ENCODE measurements at regions not wholly inside any gene's neighbourhood (a gene's known extent, or its start where the extent isn't known, plus 50 kb on each side); places are given as distances from the start of the nearest gene placed in this dataset.

DNA sequence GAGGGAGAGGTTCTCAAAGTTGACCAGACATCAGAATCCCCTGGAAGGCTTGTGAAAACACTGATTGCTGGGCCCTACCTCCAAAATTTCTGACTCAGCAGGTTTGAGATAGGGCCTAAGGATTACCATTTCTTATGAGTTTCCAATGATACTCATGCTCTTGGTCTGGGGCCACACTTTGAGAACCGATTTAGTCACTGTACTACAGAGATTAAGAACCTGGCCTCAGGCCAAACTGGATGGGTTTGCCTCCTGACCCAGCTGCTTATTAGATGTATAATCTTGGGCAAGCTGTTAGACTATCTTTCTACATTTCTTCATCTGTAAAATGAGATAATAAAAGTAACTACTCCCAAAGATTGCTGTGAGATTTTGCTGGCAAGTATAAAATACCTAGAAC, 77.1 kb upstream of the SCIN start:
- no peak overlapping the region for H3K4me3 ChIP-seq (ENCODE audit: low read depth, low read length)
- TF ChIP-seq, protein P1, sequence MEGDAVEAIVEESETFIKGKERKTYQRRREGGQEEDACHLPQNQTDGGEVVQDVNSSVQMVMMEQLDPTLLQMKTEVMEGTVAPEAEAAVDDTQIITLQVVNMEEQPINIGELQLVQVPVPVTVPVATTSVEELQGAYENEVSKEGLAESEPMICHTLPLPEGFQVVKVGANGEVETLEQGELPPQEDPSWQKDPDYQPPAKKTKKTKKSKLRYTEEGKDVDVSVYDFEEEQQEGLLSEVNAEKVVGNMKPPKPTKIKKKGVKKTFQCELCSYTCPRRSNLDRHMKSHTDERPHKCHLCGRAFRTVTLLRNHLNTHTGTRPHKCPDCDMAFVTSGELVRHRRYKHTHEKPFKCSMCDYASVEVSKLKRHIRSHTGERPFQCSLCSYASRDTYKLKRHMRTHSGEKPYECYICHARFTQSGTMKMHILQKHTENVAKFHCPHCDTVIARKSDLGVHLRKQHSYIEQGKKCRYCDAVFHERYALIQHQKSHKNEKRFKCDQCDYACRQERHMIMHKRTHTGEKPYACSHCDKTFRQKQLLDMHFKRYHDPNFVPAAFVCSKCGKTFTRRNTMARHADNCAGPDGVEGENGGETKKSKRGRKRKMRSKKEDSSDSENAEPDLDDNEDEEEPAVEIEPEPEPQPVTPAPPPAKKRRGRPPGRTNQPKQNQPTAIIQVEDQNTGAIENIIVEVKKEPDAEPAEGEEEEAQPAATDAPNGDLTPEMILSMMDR (IDR thresholded peaks at IDR 0.05; ENCODE audit: control insufficient read depth, extremely low read depth, insufficient read depth): no peak
- DNase-seq (ENCODE audit: low read depth): no peak

DNA sequence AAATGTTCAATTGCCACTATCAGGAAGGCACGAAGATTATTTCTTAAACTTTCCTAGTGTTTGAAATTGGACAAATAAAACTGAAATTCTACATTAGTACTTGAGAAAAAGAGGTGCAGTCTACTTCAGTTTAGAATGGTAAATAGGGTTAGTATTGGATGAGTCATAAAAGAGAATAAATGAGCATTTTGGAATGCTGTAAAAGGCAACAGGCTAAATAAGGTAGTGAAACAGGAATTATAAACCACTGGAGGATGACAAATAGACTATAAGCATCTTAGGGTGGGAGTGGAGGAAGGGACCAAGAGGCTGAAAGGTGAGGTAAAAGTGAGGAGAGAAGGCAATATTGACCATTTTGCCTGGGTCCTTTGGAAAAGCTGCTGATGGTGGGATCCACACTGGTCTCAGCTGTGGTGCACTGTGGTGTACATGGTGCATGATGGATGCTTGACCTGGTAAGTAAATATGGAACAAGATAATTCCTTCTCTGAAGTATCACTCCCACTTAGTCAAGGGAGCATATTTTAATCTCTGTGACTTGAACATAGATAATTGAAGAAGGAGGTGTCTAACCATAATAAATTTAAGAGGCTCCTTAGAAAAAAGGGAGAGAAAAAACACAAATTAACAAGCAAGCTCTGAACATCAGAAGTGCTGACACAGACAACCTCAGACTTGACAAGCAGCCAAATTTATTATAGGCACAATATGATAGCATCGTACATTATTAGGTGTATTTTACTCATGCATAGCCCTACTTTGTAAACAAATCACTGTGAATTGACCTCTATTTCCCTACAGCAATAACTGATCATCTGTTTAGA, 76.4 kb upstream of the SCIN start:
- H3K4me3 ChIP-seq (ENCODE audit: low read depth, low read length): no peak overlapping the region
- DNase-seq (ENCODE audit: low read depth): peak; percentile 14
- TF ChIP-seq, protein P1 (IDR thresholded peaks at IDR 0.05; ENCODE audit: control insufficient read depth, extremely low read depth, insufficient read depth): no peak

DNA sequence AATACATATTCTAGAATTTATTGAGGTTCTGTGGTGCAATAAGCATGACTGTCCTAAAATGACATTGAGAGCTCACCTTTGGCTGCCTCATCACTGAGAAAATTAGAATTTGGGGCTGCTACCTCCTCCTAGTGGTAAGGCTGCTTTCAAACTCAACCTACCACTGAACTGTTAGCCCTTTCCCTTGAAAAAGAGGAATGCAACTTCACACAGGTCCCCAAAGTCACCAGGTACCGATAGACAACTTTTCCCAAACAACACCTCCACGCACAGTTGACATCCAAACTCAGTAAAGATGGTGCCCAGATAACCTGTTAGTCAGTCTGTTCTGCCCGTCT, 75.9 kb upstream of the SCIN start:
- TF ChIP-seq, protein P1 (IDR thresholded peaks at IDR 0.05; ENCODE audit: control insufficient read depth, extremely low read depth, insufficient read depth): 0 out of 2 replicates have a peak, but pooled peaks have one; percentile 14
- H3K4me3 ChIP-seq (ENCODE audit: low read depth, low read length): no peak overlapping the region
- DNase-seq (ENCODE audit: low read depth): no peak

DNA sequence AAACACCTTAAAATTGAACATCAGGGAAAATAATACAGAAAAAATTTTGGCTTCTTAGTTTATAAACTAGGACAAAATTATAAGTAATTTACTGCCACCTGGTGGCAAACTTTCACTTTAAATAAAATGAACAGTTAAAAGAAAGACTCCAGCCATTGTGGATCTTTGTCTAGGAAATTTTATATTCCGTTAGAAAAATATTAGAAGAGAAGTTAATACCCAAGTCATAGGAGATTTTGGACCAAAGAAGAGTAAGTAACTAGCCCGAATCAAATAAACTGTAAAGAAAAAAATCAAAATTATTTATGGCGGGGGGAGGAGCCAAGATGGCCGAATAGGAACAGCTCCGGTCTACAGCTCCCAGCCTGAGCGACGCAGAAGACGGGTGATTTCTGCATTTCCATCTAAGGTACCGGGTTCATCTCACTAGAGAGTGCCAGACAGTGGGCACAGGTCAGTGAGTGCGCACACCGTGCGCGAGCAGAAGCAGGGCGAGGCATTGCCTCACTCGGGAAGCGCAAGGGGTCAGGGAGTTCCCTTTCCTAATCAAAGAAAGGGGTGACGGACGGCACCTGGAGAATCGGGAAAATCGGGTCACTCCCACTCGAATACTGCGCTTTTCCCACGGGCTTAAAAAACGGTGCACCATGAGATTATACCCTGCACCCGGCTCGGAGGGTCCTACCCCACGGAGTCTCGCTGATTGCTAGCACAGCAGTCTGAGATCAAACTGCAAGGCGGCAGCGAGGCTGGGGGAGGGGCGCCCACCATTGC, 73.4 kb upstream of the SCIN start:
- DNase-seq (ENCODE audit: low read depth): peak; percentile 30
- H3K4me3 ChIP-seq (ENCODE audit: low read depth, low read length): peak overlapping the region; percentile 56
- TF ChIP-seq, protein P1 (IDR thresholded peaks at IDR 0.05; ENCODE audit: control insufficient read depth, extremely low read depth, insufficient read depth): peak; percentile 30

DNA sequence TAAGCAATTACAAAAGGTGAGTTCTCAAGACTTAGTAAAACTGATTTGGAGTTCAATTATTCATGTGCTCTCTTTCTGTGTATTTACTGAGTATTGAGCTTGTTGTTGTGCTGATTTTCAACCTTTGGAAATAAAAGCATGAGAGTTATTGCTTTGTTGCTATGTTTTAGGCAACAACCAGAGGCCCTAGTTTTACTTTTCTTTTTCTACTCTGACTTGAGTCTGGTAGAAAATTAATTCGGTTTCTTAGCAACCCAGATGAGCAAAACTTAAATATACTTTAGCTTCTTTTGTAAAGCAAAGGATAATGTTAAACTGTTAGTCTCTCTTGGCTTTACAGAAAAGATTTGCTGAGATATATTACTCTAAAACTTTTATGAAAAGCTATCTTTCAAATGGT, 66.4 kb upstream of the SCIN start:
- H3K4me3 ChIP-seq (ENCODE audit: low read depth, low read length): no peak overlapping the region
- TF ChIP-seq, protein P1 (IDR thresholded peaks at IDR 0.05; ENCODE audit: control insufficient read depth, extremely low read depth, insufficient read depth): no peak
- no peak for DNase-seq (ENCODE audit: low read depth)

DNA sequence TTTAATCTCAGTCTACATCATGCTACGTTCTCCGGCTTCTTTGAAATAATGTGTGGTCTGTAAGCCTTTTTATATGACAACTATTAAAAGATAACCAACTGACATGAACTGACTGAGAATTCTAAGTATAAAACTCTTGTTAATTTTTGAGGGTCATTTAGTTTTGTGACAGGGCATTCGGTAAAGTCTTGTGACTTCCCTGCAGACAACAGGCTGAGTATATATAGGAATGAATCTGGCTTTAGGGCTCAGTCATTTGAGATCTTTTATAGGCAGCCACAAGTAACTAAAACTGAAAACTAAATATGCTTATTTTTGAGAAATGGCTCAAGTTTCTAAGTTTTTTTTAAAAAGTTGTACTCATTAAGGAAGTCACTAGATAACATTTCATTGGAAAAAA, 62.5 kb upstream of the SCIN start:
- TF ChIP-seq, protein P1 (IDR thresholded peaks at IDR 0.05; ENCODE audit: control insufficient read depth, extremely low read depth, insufficient read depth): no peak
- no peak overlapping the region for H3K4me3 ChIP-seq (ENCODE audit: low read depth, low read length)
- DNase-seq (ENCODE audit: low read depth): no peak
